ENCODE measurements at regions not wholly inside any gene's neighbourhood (a gene's known extent, or its start where the extent isn't known, plus 50 kb on each side); places are given as distances from the start of the nearest gene placed in this dataset.

DNA sequence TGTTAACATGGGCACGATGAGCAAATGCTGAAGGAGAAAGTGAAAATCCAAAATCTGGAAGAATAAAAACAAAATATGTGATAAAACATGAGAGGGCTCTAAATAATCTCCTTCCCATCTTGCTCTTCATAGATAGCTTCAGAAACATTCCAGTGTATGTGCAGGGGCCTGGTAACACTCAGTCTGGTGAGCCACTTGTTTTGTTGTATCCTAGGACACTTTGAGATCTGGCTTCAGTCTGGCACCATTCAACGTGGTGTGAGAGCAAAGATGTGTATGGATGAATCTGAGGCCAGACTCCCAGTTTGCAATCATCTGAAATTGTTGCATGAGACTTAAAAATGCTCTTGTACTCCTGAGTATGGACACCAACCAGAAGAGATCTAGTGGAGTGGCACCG lies 337.2 kb upstream of the ZNF385D start:
- peaks cover 21% of the 10 kb centered on the region for H3K27me3 Mint-ChIP-seq (ENCODE audit: low read depth)
- H3K4ac ChIP-seq (ENCODE audit: low read depth, low read length): no peak overlapping the region

More for the DNA sequence above, 337.2 kb upstream of the ZNF385D start:
- no peak overlapping the region for H3K4me3 Mint-ChIP-seq
- WGBS (ENCODE audit: extremely low coverage, insufficient read length, low lambda C conversion rate): no CpG with 5 or more reads among the region's 3 CpGs
- no peak overlapping the region for H4K8ac ChIP-seq (replicated peaks; ENCODE audit: insufficient read length, low read depth, low read length)
- no peaks in the 10 kb centered on the region for H3K23me2 ChIP-seq (ENCODE audit: insufficient read length, low read depth, low read length, poor library complexity, severe bottlenecking)
- no peak overlapping the region for H2BK120ac ChIP-seq (ENCODE audit: low read depth, low read length, poor library complexity, severe bottlenecking)
- H2AK5ac ChIP-seq (ENCODE audit: insufficient read length, low read length): no peak overlapping the region
- H3K27ac ChIP-seq (ENCODE audit: insufficient read length, low read depth, low read length): no peak overlapping the region
- H3K27me3 ChIP-seq (ENCODE audit: insufficient read depth, low read length): no peaks in the 10 kb centered on the region
- H2BK5ac ChIP-seq (ENCODE audit: insufficient read length, low read length): no peak overlapping the region
- no peak overlapping the region for H2BK15ac ChIP-seq (ENCODE audit: low read depth, low read length)
- no peak overlapping the region for H4K5ac ChIP-seq (ENCODE audit: insufficient read length, low read depth, low read length)
- H2BK12ac ChIP-seq (ENCODE audit: insufficient read length, low read depth, low read length): no peak overlapping the region
- no peaks in the 10 kb centered on the region for H3K36me3 Mint-ChIP-seq (ENCODE audit: insufficient read depth in 1 of 3, low read depth in 3 of 3)
- H3K18ac ChIP-seq (ENCODE audit: insufficient read length, low read depth, low read length): no peak overlapping the region
- no peaks in the 10 kb centered on the region for H3K79me1 ChIP-seq (ENCODE audit: insufficient read depth, low read depth, low read length, poor library complexity, severe bottlenecking)
- H3K9ac ChIP-seq (ENCODE audit: extremely low read depth, insufficient read length, low read length): no peak overlapping the region
- no peak overlapping the region for H3K27ac Mint-ChIP-seq
- H3K79me2 ChIP-seq (ENCODE audit: insufficient read depth, low read length): no peaks in the 10 kb centered on the region
- H3K4me1 ChIP-seq (ENCODE audit: insufficient read depth, low read length): no peaks in the 10 kb centered on the region
- H3K4me2 ChIP-seq (ENCODE audit: insufficient read depth, insufficient read length, low read length): no peak overlapping the region
- H3T11ph ChIP-seq (ENCODE audit: low read length): no peak overlapping the region
- H4K91ac ChIP-seq (ENCODE audit: insufficient read length, low read depth, low read length): no peak overlapping the region
- H2AFZ ChIP-seq (ENCODE audit: low read length): no peak overlapping the region
- no peak overlapping the region for H3K14ac ChIP-seq (ENCODE audit: insufficient read depth, low read length)
- no peak overlapping the region for H3K23ac ChIP-seq (ENCODE audit: insufficient read length, low read depth, low read length)
- H3K9me3 Mint-ChIP-seq: no peaks in the 10 kb centered on the region
- no peaks in the 10 kb centered on the region for H4K20me1 ChIP-seq (ENCODE audit: control insufficient read depth, insufficient read depth, insufficient read length)
- H3K4me1 Mint-ChIP-seq: no peaks in the 10 kb centered on the region
- TF ChIP-seq, protein P1, sequence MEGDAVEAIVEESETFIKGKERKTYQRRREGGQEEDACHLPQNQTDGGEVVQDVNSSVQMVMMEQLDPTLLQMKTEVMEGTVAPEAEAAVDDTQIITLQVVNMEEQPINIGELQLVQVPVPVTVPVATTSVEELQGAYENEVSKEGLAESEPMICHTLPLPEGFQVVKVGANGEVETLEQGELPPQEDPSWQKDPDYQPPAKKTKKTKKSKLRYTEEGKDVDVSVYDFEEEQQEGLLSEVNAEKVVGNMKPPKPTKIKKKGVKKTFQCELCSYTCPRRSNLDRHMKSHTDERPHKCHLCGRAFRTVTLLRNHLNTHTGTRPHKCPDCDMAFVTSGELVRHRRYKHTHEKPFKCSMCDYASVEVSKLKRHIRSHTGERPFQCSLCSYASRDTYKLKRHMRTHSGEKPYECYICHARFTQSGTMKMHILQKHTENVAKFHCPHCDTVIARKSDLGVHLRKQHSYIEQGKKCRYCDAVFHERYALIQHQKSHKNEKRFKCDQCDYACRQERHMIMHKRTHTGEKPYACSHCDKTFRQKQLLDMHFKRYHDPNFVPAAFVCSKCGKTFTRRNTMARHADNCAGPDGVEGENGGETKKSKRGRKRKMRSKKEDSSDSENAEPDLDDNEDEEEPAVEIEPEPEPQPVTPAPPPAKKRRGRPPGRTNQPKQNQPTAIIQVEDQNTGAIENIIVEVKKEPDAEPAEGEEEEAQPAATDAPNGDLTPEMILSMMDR (conservative IDR thresholded peaks at IDR 0.05): no peak
- no peaks in the 10 kb centered on the region for H3K9me3 ChIP-seq (ENCODE audit: control insufficient read depth, low read depth, low read length)
- H3K56ac ChIP-seq (ENCODE audit: insufficient read length, low read depth, low read length): no peak overlapping the region
- no peak for DNase-seq
- H2BK20ac ChIP-seq (ENCODE audit: low read depth, low read length, poor library complexity, severe bottlenecking): no peak overlapping the region
